NK-92 treated with Interleukin-12 subunit alpha and Interleukin-12 subunit beta, amount 100 ng/mL, for 24 hours (cell line): ENCODE measurements at regions not wholly inside any gene's neighbourhood (a gene's known extent, or its start where the extent isn't known, plus 50 kb on each side); places are given as distances from the start of the nearest gene placed in this dataset.

Experiments
- DNase-seq: peaks from one replicate; lab custom pipeline; 2025; lab: John Stamatoyannopoulos, UW

GRCh38 chr11:131191606-131192005 is 178.8 kb upstream of the NTM start:
- no peak for DNase-seq

DNA sequence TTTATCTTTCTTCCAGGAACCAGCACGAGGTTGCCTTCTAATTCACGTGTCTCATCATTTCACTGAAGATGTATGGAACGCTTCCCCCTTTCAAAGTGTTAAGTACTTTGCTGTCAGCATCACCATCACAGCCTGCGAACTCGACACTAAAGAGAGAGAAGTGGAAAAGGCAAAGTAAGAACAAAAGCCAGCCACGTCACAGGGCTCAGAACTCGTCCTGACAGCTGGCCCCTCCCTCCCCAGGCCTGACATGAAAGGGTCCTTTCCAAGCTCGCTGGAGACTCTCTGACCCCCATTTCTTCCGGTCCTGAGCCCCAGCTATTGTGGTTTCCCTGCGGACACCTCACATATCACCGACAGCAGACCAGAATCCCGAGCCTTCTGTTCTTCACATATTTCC is 177.8 kb upstream of the NTM start:
- no peak for DNase-seq

DNA sequence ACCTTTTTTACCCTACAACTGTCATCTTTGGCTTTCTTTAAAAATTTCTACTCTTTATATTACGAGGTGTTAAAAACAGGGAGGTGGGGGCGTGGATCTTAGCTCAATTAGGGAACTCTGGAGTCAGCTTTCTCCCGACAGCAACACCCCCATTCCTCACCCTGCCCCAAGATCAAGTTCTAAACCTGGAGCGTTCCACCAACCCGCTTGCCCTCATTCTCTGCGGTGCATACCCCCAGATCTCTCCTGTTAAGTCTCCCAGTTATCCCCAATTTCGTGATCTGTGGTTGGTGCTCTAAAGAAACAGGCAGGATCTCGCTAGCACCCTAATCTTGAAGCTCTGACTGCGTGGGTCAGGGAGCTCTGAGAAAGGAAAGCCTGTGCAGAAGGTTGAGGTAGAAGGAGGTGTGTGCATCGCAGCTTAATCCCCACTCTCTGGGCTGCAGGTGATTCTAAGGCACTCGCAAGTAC is 177.3 kb upstream of the NTM start:
- DNase-seq: no peak

DNA sequence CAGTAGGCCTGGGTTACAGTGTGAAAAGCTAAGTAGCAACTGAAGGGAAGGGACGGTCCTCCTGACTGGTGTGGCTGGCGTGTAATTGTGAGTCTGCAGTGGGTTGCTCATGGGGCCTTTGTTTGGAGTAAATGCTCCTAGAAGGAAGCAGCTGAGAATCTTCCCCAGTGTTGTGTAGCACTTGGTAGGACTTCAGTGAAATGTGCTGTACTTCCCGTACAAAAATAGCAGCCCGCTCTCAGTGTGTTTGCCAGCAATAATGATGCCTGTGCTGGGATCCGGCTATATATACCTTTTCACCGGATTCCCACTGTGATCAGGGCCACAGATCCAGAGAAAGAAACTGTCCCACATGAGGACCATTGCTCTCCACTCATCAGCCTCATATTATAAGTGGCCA is 175.7 kb upstream of the NTM start:
- DNase-seq: no peak

GRCh38 chr11:131195661-131196517 is 174.5 kb upstream of the NTM start:
- no peak for DNase-seq

GRCh38 chr11:131198161-131199014 is 172.0 kb upstream of the NTM start:
- DNase-seq: no peak

- DNase-seq: no peak
Observed at GRCh38 chr11:131199015-131199280, 171.5 kb upstream of the NTM start.

DNA sequence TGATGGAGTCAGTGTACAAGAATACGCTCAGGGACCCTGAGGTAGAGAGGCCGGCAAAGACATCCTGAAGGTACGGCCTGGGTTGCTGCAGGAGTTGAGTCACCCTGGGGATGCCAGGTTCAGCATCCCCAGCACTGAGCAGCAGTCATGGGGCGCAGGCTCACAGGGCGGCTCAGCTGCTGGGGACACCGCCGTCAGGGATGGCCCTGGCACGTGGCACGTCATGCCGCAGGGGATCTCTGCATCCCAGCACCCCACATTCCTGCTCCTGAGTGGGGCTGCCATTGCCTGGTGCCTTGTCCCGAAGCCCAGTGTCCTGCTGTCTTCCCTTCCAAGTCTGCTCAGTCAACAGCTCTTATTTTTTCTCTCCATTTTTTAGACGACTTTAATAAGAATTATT is 168.7 kb upstream of the NTM start:
- DNase-seq: no peak

DNA sequence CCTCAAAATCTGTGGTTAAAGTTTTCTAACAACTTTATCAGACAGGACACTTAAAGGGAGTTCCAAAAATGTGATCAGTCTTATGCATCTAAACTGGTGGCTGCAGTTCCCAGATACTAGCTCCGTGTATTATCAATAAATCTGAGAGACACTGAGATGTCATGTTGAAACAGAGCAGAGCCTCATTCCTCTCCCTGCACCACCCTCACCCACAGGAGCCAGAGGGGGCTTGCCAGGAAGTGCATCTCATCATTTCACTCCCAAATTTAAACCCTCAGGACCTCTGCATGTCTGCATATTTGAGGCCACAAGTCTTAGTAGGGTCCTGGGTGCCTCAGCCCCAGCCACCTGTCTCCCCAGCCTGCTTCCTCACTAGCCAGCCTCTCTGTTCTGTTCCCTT is 167.4 kb upstream of the NTM start:
- no peak for DNase-seq

- no peak for DNase-seq
Observed at GRCh38 chr11:131204282-131204681, 166.1 kb upstream of the NTM start.

GRCh38 chr11:131204765-131205380 is 165.5 kb upstream of the NTM start:
- no peak for DNase-seq

DNA sequence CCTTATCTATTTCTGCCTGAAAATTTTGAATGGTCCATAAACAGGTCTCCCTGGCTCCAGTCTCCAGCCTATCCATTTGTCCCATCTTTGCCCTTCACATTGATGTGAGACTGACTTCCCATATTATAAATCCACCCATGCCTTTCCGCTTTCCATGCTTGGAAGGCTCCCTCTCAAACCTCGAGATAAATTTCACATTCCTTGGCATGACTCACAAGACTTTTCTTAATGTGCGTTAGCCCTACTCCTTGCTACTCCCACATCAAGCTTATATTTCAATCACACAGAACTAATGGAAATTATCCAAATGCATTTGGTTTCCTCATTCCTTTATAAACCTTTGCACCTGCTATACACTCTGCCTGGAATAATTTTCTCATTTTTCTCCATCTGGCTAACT is 163.7 kb upstream of the NTM start:
- no peak for DNase-seq

DNA sequence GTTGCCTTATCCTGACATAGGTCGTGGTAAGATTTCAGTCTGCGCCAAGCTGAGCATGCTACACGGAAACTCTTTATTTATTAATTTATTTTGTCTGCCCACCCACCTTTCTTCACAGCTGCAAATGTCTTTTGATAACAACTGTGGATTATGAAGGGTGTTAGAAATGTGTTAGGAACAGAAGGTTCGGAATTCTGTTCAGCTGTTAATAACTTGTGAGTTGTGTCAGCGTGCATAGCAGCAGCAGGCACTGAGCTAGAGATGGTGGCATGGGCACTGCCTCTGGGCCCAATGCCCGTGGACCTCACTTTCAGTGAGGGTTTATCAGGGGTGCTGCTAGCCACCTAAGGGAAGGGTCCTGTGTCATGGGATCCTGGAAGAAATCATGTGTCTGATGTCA is 162.5 kb upstream of the NTM start:
- DNase-seq: no peak

DNA sequence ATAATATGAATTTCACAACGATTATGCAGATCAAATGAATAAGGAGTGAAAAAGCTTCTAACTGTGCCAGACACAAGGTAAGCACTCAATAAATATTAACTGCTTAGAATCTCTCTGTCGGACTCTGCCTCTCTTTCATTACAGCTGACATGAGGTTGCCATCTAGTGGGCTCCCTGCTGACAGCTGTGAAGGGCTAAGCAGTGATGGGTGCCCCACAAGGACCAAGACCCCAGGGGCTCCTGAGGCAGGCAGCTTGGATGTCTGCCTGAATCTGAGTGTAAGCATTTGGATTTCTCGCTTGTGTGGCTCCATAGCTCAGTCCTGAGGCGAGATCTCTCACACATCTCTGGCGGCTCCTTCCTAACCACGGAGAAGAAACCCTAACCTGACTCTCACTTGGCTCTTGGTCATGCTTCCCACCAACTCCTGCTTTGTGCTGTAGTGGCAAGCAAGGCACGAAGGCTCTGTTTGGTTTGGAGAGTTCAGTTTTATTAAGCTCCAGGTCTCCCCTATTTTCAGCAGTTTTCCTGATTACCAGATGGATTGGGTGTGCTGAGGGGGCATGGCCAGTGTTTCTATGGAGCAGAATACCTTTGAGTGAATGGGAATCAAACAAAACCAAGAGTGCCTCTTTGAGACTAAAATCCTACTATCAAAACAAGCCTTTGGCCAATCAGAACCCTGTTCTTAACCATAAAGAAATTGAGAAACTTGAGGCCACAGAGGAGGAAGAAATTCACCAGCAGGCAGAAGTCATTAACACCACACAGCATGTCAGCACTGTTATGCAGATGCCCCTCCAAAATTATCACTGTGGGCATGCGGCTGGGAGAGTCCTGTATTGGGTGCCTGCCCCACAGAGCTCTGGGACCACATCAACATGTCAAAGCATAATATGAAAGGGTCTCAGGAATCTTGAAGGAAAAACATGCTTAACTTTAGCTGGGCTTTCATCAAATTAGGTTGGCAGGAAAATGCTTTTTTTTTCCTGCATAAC is 152.8 kb upstream of the NTM start:
- no peak for DNase-seq

DNA sequence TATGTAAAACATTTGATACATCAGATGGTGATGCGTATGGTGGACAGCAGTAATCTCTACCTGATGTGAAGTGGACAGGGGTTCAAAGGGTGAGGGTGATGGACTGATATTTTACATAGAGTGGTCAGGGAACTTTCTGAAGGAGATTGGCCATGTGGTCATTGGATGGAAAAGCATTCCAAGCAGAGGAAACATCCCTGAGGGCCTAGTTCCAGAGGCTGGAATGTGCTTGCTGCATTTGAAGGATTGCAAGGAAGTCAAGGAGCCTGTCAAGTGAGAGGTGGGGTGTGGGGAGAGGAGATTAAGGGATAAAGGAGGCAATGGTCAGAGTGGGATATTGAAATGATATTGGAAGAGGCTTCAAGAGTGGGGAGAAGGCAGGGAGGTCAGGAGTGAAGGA is 151.9 kb upstream of the NTM start:
- DNase-seq: no peak

- no peak for DNase-seq
Observed at GRCh38 chr11:131219646-131220045, 150.8 kb upstream of the NTM start.

DNA sequence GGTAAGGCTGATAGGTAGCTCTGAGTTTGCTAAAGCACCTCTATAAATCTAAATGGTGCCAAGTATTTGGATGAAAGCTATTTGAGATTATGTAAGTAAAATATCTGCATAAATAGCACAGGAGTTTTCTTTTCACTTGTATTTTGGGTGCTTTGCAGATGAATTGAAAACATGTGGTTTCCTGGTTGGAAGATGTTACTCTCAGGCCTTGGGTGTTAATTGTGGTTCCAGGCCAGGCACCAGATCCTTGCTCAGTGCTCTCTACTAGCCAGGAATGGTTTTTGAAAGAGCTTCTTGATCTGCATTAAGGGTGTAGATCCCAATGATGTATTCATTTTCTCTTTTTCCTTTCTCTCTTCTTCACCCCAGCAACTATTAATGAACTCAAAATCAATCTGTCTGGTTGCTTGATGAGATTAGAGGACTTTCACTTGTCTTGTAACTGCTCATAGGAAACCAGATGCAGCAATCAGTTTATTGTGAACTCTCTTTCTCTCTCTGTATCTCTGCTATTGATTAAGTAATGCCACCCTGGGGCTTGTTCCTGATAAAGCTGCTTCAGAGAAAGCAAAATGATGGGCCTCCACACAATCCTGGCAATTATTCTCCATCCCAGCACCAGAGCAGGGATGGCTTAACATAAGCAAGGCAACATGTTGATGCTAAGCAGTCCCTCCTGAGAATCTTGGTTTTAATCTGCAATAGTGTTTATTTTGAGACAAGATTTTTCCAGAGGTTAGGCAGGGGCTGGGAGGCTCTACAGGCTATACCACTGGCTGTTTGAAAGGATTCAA is 147.0 kb upstream of the NTM start:
- no peak for DNase-seq

DNA sequence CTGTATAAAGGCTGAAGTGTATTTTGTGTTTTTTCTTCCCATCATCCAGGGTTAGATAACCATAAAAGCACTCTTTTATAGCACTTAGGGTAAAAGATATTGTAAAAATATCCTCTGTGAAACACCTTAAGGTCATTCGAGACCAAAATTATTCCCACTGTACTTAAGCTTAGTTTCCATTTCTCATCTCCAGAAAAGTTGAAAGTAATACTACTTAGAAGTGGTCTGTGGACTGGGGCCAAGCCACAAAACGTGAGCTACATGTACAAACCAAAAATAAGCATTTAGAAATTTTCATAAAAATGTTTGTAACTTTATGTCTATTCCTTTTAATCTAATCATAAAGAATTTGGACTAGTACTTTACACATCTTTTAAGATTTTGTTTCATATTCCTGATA is 142.0 kb upstream of the NTM start:
- DNase-seq: no peak

DNA sequence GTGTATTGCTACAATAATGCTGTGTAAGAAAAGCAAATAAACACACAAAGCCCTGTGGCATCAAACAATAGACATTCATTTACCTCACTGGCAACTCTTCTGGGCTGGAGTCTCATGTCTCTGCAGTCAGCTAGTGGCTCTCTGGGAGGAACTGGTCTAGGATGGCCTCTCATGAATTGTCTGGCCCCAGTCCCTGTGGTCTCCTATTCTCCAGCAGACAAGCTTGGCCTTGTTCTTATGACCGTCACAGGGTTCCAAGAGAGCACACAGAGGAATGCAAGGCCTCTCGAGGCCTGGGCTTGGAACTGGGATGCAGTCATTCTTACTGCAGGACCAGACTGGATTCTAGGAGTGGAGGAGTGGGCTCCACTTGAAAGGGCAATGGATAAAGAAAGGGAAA is 141.2 kb upstream of the NTM start:
- DNase-seq: no peak

GRCh38 chr11:131231317-131231940 is 139.0 kb upstream of the NTM start:
- DNase-seq: no peak
